DMS114 treated with DMSO at 0.1 percent for 48 hours (cell line): ENCODE measurements at regions not wholly inside any gene's neighbourhood (a gene's known extent, or its start where the extent isn't known, plus 50 kb on each side); places are given as distances from the start of the nearest gene placed in this dataset.
"Not testable (repeated sequence)": the region's sequence is repeated elsewhere in the genome, so short reads cannot be mapped to it uniquely, and the experiment has no call there.

Experiments used
- DNase-seq: peaks from one replicate; lab custom pipeline; 2025; ENCODE audit not compliant: unreplicated experiment; lab: John Stamatoyannopoulos, UW

DNA sequence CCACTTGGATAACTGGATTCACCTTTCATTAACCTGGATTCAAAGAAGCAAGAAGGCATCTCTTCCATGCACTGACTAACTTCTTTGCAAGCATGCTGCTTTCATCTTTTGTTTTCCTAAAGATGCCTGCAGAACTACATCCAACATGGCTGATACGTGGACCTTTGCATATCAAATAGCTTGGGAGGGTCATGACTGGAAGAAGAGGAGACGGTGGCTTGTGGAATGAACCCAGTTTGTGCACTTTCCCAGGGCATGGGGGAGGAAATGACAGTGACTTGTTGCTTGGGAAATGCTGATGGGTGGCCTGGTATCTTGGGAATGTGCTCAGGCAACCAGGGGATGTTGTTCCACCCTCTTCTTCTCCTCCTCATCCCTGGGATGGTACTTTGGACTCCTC is 133.4 kb downstream of the TRIM43 start:
- not testable (repeated sequence) for DNase-seq

DNA sequence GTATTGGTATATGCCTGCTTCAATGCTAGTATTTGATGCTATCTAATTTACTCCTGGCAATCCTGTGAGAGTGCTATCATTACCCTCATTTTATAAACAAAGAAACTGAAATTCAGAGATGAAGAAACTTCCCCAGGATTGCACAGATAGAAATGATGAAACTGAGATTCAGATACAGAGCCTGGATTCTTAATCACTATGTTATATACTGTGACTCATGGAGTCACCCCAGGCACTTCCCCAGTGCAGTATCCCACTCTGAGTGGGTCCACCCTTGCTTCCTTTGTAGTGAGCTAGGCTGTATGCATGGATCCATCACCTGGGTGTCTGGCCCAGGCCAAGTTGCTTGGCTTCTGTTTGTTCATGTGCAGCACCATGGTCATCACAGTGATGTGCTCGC is 133.9 kb downstream of the TRIM43 start:
- not testable (repeated sequence) for DNase-seq

DNA sequence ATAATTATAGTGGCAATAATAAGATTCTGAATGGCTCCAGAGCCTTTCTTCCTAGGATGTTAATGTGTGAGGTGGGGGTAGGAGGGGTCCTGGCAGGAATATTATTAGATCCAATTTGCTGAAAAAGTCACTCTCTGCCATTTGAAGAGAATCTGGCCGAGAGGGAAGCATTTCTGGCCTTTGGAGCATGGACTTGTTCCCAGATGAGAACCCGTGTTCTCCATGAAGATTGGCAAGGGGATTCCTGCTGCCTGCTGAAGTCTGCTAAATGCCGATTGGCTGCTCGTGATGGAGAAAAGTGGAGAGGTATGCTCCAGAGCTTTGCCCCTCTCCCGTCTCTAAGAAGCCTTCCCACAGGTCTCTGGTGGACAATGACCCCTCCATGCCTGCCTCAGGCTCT is 135.6 kb downstream of the TRIM43 start:
- not testable (repeated sequence) for DNase-seq

DNA sequence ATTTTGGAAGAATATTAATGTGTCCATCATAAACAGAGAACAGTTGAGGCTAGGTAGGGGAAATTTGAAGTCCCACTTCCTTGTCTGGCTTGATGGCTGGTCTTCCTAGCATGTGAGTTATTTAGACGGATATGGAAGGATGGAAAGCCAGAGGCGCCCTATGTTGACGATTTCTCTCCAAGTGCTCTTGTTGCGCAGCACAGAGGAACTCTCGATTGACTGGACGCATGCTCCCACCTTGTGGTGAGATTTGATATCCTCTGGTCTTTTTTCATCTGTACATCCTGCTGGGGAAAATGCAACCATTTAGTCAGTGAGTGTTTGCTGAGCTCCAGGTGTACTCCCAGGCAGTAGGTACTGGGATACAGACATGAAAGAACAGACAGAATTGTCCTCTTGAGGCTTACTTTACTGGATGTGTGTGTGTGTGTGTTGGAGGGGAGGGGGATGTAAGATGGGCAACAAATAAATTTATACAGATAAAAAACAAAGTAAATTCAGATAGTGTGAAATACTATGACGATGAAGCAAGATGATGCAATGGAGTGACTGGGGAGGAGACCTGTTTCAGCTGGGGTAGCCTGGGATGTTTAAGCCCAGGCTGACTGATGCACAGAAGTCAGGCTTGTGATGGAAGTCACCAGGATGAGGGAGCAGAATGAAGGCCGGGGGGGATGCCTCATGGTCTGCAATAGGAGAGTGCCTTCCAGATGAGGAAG is 137.2 kb downstream of the TRIM43 start:
- peak; percentile 91 for DNase-seq

DNA sequence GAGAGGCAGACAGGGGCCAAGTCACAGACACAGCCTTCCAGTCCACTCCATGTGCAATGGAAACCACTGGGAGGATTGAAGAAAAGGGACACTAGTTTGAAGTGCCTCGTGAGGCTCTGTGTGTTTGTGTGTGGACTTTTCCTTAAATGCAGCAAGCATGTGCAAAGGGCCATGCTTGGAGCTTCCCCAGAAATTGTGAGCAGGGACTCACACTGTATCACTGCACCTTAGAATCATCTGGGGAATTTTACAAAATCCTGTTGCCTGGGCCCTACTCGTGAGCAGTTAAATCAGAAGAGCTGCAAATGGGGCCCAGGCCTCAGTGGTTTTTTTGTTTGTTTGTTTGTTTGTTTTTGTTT is 137.8 kb downstream of the TRIM43 start:
- no peak for DNase-seq

DNA sequence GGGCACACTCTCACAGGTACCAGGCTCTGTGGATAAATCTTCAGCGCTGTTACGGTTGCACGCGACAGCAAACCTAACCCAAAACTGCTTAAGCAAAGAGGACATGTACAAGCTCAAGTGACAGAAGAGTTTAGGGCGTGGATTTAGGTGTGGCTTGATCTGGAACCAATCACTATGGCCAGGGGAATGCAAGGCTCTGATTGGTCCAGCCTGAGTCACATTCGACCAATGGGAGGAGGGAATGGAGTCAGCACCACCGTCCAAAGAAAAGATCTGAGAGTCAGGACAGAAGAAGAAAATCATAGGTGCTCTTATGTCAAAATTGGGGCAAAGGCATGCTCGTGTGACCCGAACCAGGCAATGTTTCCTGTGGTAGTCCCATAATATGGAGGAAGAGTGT is 139.0 kb downstream of the TRIM43 start:
- DNase-seq: no peak

DNA sequence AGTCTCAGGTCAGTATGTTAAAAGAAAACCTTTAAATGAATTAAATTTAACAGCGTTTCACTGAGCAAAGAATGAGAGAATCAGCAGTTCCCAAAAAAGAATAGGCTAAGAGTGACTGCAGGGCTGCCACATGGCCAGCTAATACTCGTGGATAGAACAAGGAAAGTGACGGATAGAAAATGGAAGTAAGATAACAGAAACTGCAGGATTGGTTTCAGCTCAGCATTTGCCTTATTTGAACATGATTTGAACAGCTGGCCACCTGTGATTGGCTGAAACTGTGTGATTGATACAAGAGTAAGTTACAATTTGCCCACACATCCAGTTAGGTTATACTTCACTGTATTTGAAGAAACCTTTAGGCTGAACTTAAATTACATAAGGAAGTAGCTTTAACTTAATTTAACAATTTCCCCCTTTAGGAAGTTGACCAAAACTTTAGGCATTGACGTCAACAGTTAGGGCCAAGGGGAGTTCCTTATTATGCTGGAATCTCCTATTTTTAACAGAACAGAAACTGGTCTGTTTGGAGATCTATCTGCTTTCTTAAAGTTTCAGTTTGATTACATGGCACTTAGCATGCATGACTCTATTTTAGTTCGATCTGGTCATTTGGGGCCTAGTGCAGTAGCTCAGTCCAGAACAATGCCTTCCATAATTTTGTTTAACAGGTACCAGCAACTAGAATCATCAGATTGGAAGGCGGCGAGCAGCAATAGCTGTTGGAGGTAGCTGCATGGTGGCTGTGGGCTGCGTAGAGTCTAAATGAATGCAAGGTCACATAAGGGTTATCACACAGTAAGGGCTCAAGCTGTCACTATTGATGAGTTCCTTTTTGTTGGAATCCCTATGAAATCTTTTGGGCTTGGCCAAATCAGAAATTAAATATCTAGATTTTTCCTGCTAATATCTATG is 143.4 kb downstream of the TRIM43 start:
- DNase-seq: no peak

DNA sequence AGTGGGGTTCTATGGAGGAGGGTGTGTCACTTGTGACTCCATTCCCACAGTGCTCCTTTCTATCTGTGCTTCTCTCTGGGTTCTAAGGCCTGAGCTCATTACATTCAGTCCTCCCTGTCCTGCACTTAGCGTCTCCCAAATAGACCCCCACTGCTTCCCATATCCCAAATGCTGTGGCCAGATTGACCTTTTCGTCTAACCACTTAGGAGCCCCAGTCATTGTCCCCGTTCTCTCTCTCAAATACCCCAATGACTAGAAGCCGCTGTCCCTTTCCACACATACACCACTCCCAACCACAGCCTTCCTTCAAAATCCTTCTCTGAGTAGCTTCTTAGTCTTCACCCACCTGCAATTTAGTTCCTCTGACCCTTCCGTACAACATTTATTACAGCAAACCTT is 146.5 kb downstream of the TRIM43 start:
- DNase-seq: no peak

DNA sequence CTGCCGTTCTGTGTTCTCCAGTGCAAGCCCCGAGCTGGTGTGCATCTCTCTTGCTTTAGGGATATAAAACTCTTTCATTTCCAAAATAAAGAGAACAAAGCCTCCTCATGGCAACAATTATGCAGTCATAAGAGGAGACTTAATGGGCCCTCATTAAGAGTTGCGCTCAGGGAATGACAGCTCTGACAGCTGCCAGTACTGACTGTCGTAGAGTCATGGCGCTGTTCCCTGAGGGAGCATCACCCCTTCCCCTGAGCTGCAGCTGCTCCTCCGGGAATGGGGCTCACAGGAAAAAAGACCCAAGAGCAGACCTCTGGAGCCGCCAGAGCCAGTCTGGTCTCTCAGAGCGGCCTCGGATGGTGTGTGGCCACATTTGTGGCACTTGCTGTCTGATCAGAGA is 160.3 kb downstream of the TRIM43 start:
- DNase-seq: not testable (repeated sequence)

DNA sequence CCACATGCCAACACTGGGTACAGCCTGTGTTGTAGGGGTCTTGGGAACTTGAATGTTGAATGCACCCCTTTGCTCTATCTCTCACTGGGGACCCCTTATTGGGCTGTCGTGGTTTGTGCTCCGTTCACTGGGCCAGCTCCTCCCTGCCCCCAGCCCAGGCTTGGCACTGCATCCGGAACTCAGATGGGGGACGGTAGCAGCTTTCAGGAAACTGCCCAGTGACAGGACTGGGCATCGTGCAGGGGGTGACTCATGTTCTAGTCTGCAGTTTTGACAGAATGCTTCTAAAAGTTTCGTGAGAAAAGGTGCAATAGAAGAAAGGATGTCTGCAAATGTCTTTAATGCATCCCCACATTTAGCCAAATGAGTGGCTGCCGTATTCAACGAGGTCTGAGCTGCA is 162.0 kb downstream of the TRIM43 start:
- not testable (repeated sequence) for DNase-seq

DNA sequence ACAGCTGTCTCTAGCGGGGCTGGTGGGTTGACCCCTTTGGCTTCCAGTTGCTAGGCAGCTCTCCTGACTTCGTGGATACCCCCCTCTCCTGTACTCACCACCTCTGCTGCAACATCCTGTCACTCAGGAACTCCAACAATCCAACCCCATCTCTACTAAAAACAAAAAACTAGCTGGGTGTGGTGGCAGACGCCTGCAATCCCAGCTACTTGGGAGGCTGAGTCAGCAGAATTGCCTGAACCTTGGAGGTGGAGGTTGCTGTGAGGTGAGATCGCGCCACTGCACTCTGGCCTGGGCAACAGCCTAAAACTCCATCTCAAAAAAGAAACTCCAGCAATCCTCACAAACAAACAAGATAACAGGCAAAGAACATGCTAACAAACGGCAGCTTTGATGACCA is 162.4 kb downstream of the TRIM43 start:
- DNase-seq: not testable (repeated sequence)

DNA sequence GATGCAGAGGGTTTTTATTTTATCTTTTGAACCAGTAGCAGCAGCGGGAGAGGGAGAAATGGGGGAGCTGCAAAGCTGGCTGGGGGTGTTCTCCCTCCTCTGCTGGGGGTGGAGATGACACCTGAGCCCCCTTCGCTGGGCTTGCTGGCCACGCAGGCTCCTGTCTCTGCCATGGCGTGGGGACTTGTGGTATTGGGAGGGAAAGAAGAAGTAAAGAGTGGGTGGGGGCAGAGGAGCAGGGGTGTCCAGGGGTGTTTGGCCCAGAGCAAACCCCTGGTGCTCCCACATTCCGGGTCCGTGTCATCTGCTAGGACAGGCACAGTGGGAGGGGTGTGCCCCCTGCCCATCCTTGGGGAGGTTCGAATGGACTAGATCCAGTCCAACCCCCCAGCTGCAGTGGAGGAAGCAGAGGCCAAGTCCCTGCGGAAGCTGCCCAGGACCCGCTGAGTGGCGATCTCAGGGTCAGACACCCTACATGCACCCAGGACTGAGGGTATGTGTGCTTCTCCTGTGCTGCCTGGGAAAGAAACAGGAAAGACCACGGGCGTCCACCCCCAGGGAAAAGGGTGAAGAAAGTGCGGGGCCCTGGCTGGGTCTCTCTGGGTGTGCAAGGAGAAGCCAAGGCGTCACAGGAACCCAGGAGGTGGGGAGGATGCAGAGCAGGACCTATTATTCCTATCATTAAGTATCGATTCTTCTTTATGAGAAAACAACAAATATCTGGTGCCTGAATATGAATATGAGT is 163.2 kb downstream of the TRIM43 start:
- DNase-seq: not testable (repeated sequence)

DNA sequence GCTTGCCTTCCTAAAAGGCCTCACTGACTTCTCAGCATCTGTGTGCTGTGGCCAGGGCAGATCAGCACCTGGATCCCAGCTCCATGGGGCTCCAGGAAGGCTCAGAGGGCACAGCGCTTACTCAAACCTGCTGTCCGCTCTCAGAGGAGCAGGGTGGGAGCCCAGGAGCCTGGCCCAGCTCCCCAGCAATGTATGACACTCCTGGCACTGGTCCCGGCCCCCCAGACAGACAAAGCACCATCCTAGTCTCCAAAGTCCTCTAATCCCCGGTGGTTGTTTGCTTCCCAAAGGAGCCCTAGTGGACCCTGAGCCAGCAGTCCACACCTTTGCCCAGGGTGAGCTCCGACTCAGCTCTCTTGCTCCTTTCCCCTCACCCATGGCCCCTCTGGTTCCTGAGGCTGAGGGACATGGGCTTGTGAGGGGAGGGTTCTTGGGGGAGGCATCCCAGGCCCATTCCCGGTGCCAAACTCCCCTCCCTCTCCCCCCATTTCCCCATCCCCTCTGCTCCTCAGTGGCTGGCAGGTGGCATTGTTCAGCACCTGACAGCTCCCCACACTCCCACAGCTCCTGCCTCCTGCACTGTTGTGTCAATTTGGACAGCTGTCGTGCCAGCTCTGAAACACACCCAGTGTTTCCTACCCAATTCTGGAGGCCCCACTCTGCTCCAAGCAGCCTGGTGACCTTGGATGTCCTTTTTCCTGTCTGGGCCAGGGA is 164.3 kb downstream of the TRIM43 start:
- not testable (repeated sequence) for DNase-seq

DNA sequence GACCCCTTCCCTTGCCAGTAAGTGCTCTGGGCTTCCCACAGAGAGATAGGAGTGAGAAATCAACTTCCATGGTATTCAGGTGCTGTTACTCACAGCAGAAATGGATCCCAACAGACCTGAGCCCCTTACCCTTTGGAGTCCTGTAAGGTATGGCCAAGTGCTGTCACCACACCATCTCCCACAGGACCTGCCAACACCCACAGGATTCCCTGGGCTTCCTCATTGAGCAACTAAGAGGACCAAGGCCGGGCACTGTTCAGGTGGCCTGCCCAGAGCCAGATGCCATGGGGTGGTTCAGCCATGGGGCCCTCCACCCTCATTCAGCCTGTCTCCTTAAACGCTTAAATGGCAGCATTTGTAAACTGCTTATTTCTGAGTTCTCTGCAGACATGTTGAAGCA is 166.2 kb downstream of the TRIM43 start:
- no peak for DNase-seq

DNA sequence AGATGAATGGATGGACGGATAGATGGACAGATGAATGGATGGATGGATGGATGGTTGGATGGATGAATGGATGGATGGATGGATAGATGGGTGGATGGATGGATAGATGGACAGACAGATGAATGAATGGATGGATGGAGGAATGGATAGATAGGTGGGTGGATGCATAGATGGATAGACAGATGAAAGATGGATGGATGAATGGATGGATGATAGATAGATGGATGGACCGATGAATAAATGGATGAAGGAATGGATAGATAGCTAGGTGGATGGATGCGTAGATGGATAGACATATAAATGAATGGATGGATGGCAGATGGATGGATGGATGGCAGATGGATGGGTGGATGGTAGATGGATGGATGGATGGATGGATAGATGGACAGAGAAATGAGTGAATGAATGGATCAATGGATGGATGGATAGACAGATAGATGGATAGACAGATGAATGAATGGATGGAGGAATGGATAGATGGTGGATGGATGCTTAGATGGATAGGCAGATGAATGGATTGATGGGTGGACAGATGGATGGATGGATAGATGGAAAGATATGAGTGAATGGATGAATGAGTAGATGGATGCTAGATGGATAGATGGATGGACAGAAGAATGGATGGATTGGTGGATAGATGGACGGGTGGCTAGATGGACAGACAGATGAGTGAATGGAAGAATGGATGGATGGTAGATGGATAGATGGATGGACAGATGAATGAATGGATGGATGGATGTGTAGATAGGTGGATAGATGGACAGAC is 167.9 kb downstream of the TRIM43 start:
- no peak for DNase-seq

DNA sequence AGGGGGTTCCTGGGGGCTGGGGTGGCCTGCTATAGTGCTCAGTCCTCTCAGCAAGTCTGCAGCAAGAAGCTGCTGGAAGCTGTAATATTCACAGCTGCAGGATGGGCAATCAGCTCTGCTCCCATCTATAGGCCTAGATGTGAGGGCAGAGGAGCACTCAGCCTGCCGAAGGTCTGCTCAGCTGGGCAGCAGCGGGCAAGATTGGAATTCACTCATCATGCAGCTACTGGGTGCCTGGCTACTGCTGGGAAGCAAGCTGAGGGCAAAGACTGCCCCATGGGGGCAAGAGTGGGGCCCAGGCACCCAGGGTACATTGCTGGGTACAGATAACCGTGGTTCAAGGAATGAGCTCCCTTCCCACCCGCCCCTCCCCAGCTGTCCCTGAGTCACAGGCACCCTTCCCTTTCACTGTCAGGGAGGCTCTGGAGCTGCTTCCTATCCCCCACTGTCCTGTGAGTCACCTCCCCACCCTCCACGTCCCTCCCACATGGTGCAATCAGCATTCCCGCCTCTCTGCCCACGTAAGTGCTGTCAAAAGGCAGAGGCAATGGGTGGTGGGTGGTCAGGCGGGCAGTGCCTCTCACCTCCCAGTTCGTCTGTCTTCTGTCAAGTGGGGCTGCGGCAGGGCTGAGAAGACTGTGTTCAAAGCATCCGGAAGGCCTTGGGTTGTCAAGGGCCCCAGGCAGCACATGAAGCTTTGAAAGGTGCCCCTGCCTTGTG is 169.2 kb downstream of the TRIM43 start:
- no peak for DNase-seq

DNA sequence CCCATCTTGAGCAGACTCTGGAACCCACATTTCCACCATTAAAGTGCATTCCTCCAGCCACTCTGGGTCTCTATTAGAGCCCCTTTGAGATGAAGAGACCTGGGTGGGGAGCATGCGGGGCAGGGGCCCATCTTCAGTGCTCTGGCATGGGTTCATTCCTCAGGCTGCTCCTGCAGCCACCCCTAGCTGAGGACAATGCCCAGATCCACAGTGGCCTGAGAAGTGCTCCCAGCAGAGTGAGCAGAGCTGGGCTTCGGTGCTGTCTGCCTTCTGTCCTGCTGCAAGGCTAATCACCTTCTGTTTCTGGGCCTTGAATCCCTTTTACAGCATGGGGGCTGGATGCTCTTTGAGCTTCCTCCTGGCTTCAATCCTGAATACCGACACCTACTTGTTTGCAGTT is 169.8 kb downstream of the TRIM43 start:
- no peak for DNase-seq

DNA sequence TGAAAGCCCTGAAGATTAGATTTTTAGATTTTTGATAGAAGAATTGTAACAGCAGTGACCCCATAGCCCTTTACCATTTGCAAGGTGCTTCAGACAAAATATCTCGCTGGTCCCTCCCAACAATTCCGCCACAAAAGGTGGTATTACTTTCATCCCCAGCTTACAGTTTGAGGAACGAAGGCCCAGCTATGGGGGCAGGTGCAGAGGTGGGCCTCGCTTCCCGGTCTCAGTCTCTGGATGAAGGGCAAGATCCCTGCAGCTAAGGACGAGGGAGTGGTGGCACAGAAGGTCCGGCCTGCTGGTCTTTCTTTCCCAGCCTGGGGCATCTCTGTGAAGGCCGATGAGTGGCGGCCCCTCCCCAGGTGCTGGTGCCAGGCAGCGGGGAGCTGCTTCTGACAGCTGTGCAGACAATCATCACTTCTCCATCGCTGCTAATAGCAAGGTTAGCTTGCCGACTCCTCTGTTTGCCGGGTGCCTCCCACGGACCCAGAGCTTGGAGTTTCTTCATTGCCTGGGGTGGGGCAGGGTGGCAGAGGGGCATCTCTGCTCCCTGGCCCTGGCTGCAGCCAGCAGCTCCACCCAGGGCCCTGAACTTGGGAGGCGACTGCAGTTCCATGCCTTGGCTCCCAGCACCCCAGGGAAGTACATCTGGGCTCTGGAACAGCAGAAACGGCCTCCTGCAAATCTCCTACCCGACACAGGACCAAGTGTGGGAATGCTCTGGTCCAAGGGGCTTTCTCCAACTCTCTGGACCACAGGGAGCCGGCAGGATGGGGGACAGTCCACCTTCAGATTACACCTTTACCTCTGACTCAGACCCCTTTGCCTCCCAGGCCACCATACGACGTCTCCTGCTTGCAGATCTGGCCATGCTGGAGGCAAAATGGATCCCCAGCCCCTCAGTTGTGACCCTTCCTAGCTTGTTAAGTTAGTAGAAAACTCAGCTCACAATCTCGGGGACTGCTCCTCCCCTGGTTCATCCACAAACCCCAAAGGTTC is 170.5 kb downstream of the TRIM43 start:
- DNase-seq: not testable (repeated sequence)
